ENCODE measurements at regions not wholly inside any gene's neighbourhood (a gene's known extent, or its start where the extent isn't known, plus 50 kb on each side); places are given as distances from the start of the nearest gene placed in this dataset.

DNA sequence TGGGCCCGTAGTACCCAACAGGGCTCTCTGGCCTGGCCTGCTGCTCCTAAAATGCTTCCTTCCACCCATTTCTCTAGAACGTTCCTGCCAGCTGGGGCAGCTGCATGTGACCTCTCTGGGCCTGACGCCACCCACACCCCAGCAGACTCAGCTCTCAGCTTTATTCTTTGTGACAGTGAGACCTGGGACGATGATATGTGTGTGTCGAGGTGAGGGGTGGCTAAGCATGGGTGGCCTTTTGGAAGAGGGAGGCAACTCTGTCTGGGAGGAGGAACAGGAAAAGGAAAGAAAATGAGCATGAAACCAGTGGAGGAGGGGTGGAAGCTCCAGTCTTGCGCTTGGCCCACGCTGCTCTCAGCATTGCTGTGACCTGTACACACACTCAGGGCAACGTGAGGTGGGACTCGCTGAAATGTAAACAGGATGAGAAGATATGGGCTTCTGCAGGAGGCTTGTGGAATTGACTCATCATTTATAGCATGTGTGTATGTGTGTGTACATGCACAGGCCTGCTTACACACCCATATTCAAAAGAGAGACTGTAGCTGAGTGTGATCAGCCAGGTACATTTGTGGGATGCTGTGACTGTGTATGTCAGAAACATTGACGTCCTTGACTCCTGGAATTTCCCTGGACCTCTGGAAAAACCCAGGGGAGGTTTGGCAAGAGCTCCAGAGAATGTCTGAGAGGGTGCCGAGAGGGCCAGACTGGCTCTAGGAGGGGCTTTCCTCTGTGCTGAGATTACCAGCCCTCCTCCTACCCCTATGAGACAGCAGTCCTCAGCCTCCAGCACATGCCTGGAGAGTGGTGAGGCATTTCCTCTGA, 137.9 kb downstream of the PJA1 start:
- DNase-seq = no peak

- no peak for DNase-seq
These were observed 139.4 kb downstream of the PJA1 start for GRCh38 chrX:69025802-69026301.

DNA sequence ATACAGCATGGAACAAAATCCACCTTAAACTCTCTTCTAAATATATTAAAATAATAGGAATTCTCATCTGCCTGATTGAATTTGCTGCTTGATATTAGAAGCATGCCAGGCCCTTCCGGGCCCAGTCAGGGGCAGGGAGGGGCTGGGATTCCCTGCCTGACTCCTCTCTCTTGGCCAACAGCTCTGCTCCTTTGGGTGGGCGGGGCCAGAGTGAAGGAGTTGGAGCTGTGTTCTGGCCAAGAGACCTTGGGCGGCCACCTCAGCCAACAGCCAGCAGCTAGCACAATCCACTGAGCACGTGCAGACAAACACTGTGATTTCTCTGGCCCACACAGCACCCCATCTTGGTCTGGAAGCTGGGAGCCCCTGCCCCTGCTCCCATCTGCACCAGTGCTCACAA, 140.3 kb downstream of the PJA1 start:
- peak; percentile 48 to 49 for DNase-seq

DNA sequence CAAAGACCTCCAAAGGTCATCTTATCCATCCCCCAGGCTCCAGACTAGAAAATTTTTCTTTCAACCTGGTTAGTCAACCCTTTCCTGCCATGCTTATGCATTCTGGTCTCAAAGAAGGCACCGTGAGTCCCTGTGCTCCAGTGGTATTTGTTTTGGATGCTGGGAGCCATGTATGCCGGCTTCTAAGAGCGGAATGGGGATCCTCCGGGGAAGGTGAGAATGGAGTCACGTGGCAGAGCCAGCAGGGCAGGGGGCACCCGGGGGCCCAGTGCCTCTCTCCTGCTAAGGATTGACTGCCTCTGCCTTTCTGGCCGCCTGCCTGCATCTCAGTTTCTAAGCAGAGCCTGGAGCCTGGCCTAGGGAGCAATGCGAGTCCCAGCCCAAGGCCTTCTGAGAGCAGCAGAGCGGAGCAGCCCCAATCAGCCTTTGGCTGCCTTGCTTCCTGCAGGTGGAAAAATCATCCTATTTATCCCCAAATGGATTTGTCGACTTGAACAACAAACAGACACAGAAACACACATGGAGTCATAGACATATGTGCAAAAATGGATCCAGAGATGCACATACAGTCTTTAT, 141.0 kb downstream of the PJA1 start:
- no peak for DNase-seq

- DNase-seq = no peak
These were observed 142.8 kb downstream of the PJA1 start for GRCh38 chrX:69022430-69022829.

- DNase-seq = no peak
These were observed 143.9 kb downstream of the PJA1 start for GRCh38 chrX:69021141-69021960.

- no peak for DNase-seq
These were observed 144.9 kb downstream of the PJA1 start for GRCh38 chrX:69020316-69020715.

GRCh38 chrX:69019073-69019890, 146.0 kb downstream of the PJA1 start:
- DNase-seq = no peak

- no peak for DNase-seq
These were observed 146.7 kb downstream of the PJA1 start for GRCh38 chrX:69018416-69019072.

DNA sequence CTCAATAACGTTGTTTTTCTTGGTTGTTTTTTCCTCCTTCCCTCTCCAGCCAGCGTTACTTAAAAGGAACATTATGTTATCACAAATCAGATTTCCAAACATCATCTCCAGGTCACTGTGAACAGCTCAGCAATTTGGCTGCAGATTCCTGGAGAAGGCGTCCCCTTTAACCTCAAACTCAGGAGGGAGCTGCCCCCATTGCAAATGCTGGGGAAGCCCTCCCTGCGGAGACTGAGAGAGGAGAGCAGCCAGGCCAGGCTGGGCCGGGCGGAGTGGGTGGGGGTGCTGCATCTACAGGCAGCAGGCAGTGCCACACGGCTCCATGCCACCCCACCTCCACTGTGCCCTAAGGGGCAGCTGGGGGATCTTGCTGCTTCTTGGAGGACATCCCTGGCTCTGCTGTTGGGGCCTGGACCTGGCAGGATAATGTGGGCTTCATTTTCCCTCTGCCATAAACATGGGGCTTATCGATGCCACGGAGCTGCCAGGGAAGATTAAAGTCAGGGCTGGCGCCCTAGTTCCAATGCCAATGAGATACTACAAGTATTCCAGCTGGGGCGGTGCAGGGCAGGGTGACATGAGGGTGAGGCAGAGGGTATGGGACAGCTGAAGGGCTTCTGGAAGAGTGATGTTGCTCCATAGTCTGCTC, 148.8 kb downstream of the PJA1 start:
- no peak for DNase-seq

GRCh38 chrX:69015564-69016292, 149.5 kb downstream of the PJA1 start:
- no peak for DNase-seq

DNA sequence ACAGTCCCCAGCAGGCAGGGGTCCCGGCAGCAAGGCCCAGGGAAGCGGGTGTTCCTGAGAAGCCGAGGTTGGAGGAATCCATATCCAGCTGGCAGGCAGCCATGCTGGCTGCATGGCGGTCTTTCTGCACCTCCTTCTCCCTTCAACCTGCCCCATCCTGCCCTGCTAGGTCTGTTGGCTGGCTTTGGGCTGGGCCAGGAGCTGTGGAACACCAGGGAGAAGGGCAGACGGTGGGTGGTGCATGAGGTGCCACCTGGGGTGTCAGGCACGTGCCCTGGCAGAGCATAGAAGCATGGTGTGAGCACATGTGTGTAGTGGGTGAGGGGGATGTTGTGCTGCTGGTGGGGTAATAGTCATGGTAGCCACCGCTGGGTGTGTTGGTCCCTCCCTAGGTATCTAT, 150.1 kb downstream of the PJA1 start:
- no peak for DNase-seq

GRCh38 chrX:69014200-69014599, 151.1 kb downstream of the PJA1 start:
- DNase-seq = no peak

DNA sequence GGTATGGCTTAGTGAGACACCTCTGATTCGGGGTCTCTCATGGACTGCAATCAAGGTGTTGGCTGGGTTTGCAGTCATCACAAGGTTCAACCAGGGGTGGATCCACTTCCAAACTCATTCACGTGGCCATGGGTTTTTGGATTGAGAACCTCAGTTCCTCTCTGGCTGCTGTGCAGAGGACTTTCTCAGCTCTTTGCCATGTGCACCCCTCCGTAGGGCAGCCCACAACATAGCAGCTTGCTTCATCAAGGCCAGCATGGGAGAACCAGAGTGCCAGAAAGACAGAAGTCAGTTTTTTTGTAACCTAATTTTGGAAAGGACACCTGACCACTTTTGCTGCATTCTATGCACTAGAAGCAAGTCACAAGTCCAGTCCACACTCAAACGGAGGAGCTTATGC, 154.9 kb downstream of the PJA1 start:
- no peak for DNase-seq

DNA sequence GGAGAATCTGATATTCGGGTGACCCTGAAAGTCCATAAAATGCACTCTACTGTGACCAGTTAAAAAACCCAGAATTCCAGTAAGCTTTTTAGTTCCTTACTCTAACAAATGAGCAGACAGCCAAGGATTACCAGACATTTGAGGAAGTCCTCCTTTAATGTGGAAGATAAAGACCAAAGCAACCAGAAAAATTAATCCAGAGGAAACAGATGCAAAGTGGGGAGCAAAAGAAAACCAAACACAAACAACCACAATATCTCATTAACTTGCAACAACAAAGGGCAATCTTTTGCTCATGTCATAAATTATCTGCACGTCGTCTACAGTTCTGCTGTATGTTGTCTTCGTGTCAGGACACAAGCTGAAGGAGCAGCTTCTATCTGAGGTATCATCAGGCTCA, 164.4 kb downstream of the PJA1 start:
- DNase-seq = no peak

GRCh38 chrX:68999931-69000330, 165.3 kb downstream of the PJA1 start:
- DNase-seq = no peak

DNA sequence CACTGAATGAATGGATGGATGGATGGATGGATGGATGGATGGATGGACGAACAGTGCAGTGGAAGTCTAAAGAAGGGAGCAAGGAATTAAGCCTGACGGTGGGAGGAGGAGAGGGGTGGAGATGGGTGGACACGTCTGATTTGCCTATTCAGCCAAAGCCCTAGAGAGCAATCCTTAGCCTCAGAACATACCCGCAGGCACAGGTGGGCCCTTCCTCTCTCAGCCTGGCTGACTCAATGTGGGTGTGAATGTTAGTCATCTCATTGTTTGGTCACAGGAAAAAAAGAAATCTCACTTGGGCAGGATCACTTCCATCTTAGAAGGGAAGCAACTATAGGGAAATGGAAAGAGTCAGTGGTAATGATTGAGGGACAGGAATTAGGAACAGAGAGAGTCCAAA, 165.9 kb downstream of the PJA1 start:
- no peak for DNase-seq

- no peak for DNase-seq
These were observed 166.5 kb downstream of the PJA1 start for GRCh38 chrX:68998716-68999115.

GRCh38 chrX:68997911-68998310, 167.3 kb downstream of the PJA1 start:
- peak; percentile 66 to 74 for DNase-seq

- DNase-seq = no peak
These were observed 167.7 kb downstream of the PJA1 start for GRCh38 chrX:68997511-68997910.
